SH-SY5Y (cell line): ENCODE measurements at regions not wholly inside any gene's neighbourhood (a gene's known extent, or its start where the extent isn't known, plus 50 kb on each side); places are given as distances from the start of the nearest gene placed in this dataset.

Source experiments
- GATA2 ChIP-seq: IDR thresholded peaks from 2 replicates; pipeline ENCODE4 v1.6.1; 2011; ENCODE audit warnings: mild to moderate bottlenecking, low read depth, low read length
- GATA3 ChIP-seq: IDR thresholded peaks from 2 replicates; pipeline ENCODE4 v1.6.1; 2011; ENCODE audit warnings: low read depth, mild to moderate bottlenecking, low read length, moderate library complexity

- TF ChIP-seq GATA3 (no peak), GATA2 (no peak)
Measured at GRCh38 chr7:66467887-66468286, 160.8 kb upstream of the KCTD7 start.
